Tibial nerve (tissue), 4 donors: ENCODE measurements at regions not wholly inside any gene's neighbourhood (a gene's known extent, or its start where the extent isn't known, plus 50 kb on each side); places are given as distances from the start of the nearest gene placed in this dataset.
"Not testable (repeated sequence)": the region's sequence is repeated elsewhere in the genome, so short reads cannot be mapped to it uniquely, and the experiment has no call there.

ENCODE experiments used
- DNase-seq, 2 donors: peaks; one replicate each; pipeline ENCODE4 v3.0.0-alpha.2; 2019; ENCODE audit warnings: low spot score in 2 of 2
- H3K27ac ChIP-seq, 4 donors: fragments of 200-600 bp; sonication (generic) in 3 of 4; one replicate each; pipeline ENCODE4 v1.5.1; 2017 to 2019; ENCODE audit warnings: mild to moderate bottlenecking in 1 of 4
- H3K27me3 ChIP-seq, 2 donors: fragments of 200-600 bp; sonication (generic) in 1 of 2; one replicate each; pipeline versions ENCODE4 v1.5.1 to v1.6.0; 2017 to 2019
- H3K36me3 ChIP-seq, 3 donors: fragments of 200-600 bp; sonication (generic); one replicate each; pipeline ENCODE4 v1.5.1; 2018 to 2019
- H3K4me1 ChIP-seq, 4 donors: fragments of 200-600 bp; sonication (generic) in 3 of 4; one replicate each; pipeline ENCODE4 v1.5.1; 2017 to 2019
- H3K4me3 ChIP-seq, 4 donors: fragments of 200-600 bp; sonication (generic) in 3 of 4; one replicate each; pipeline ENCODE4 v1.5.1; 2017 to 2019; ENCODE audit warnings: mild to moderate bottlenecking in 1 of 4, moderate library complexity in 1 of 4
- H3K9me3 ChIP-seq, 4 donors: fragments of 200-600 bp; sonication (generic) in 3 of 4; one replicate each; pipeline ENCODE4 v1.5.1; 2017 to 2019
- EP300 ChIP-seq, 2 donors: sonication (generic); formaldehyde crosslinking; IDR thresholded peaks; one replicate each; pipeline ENCODE4 v1.6.1; 2017; ENCODE audit warnings: antibody characterized with exemption in 2 of 2, mild to moderate bottlenecking in 1 of 2
- POLR2A ChIP-seq, 2 donors: fragments of 450-650 bp; IDR thresholded peaks; one replicate each; pipeline ENCODE4 v1.6.1; 2017; ENCODE audit warnings: antibody characterized with exemption in 2 of 2, mild to moderate bottlenecking in 2 of 2, moderate library complexity in 2 of 2
- WGBS, 2 donors: methylation state at CpG; one replicate each; pipeline ENCODE4 v1.1.5; 2018; 5-methylcytosine and 5-hydroxymethylcytosine counted together
- TF ChIP-seq, protein P1 (sequence below), 5 experiments: fragments of 200-600 bp in 3 of 5; fragments of 450-650 bp in 2 of 5; sonication (generic) in 3 of 5; IDR thresholded peaks; one replicate each; pipeline ENCODE4 v1.5.1; 2016 to 2019; ENCODE audit warnings: antibody characterized with exemption in 5 of 5, mild to moderate bottlenecking in 3 of 5, moderate library complexity in 2 of 5

GRCh38 chr5:103391659-103392058 lies 133.1 kb downstream of the MACIR start:
- Histone ChIP-seq H3K36me3 (no peaks in the 10 kb centered on the region), H3K4me1 (peaks cover 0 to 5% (median 0%) of the 10 kb centered on the region in 4 donors), H3K27ac (no peak overlapping the region), H3K27me3 (no peaks in the 10 kb centered on the region), H3K9me3 (no peaks in the 10 kb centered on the region), H3K4me3 (no peak overlapping the region)
- TF ChIP-seq EP300 (IDR thresholded peaks at IDR 0.05) (no peak), POLR2A (IDR thresholded peaks at IDR 0.05) (no peak)
- TF ChIP-seq, protein P1, sequence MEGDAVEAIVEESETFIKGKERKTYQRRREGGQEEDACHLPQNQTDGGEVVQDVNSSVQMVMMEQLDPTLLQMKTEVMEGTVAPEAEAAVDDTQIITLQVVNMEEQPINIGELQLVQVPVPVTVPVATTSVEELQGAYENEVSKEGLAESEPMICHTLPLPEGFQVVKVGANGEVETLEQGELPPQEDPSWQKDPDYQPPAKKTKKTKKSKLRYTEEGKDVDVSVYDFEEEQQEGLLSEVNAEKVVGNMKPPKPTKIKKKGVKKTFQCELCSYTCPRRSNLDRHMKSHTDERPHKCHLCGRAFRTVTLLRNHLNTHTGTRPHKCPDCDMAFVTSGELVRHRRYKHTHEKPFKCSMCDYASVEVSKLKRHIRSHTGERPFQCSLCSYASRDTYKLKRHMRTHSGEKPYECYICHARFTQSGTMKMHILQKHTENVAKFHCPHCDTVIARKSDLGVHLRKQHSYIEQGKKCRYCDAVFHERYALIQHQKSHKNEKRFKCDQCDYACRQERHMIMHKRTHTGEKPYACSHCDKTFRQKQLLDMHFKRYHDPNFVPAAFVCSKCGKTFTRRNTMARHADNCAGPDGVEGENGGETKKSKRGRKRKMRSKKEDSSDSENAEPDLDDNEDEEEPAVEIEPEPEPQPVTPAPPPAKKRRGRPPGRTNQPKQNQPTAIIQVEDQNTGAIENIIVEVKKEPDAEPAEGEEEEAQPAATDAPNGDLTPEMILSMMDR (IDR thresholded peaks at IDR 0.05), result no peak
- no peak for DNase-seq
- WGBS, 2 donors, result 96 to 98% methylated on average over 5 of the region's 5 CpGs

- no peak for DNase-seq
- peaks cover 0 to 5% (median 0%) of the 10 kb centered on the region in 4 donors for H3K4me1 ChIP-seq
- TF ChIP-seq, protein P1 (IDR thresholded peaks at IDR 0.05), result no peak
- TF ChIP-seq POLR2A (IDR thresholded peaks at IDR 0.05) (no peak), EP300 (IDR thresholded peaks at IDR 0.05) (no peak)
- WGBS, 2 donors, result 36 to 42% methylated on average over 3 of the region's 3 CpGs
- H3K4me3 ChIP-seq, result no peak overlapping the region
- H3K36me3 ChIP-seq, result no peaks in the 10 kb centered on the region
- no peaks in the 10 kb centered on the region for H3K27me3 ChIP-seq
- no peaks in the 10 kb centered on the region for H3K9me3 ChIP-seq
- H3K27ac ChIP-seq, result no peak overlapping the region
Observed at GRCh38 chr5:103389846-103390245, 131.3 kb downstream of the MACIR start.

DNA sequence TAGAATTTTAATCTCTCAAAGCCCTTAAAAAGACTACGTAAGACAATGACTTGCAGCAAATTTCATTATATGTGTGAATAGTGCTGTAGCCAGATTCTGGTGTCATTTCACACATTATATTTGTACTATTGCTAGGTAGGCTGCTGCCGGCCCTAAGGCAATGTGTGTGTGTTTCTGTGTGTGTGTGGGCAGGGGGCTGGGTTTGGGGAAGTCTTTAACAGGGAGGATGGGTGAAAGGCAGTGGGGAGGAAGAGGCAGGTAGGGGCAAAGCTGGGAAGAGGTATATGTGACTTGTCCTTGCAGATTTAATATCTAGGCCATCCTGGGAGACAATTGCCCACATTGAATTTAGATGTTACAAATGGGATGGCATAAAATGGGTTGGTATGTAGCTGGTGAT lies 130.8 kb downstream of the MACIR start:
- 66 to 73% methylated on average over 2 of the region's 2 CpGs for WGBS, 2 donors

GRCh38 chr5:103385722-103386121 lies 127.2 kb downstream of the MACIR start:
- no peak for DNase-seq
- no peaks in the 10 kb centered on the region for H3K27me3 ChIP-seq

More for the DNA sequence above, 130.8 kb downstream of the MACIR start:
- H3K27ac ChIP-seq, result no peak overlapping the region
- peaks cover 0 to 5% (median 0%) of the 10 kb centered on the region in 4 donors for H3K4me1 ChIP-seq
- TF ChIP-seq EP300 (IDR thresholded peaks at IDR 0.05) (no peak), POLR2A (IDR thresholded peaks at IDR 0.05) (no peak)
- TF ChIP-seq, protein P1 (IDR thresholded peaks at IDR 0.05), result no peak
- H3K27me3 ChIP-seq, result no peaks in the 10 kb centered on the region
- no peaks in the 10 kb centered on the region for H3K9me3 ChIP-seq
- H3K4me3 ChIP-seq, result no peak overlapping the region
- no peaks in the 10 kb centered on the region for H3K36me3 ChIP-seq
- DNase-seq, result no peak

GRCh38 chr5:103377638-103378037 lies 119.1 kb downstream of the MACIR start:
- H3K27me3 ChIP-seq, H3K9me3 ChIP-seq, H3K4me3 ChIP-seq, H3K27ac ChIP-seq, H3K4me1 ChIP-seq, DNase-seq, H3K36me3 ChIP-seq: not testable (repeated sequence)
- WGBS, 2 donors, result 87 to 92% methylated on average over 4 of the region's 4 CpGs

More at GRCh38 chr5:103385722-103386121, 127.2 kb downstream of the MACIR start:
- Histone ChIP-seq H3K36me3 (no peaks in the 10 kb centered on the region), H3K9me3 (peaks cover 0 to 14% (median 0%) of the 10 kb centered on the region in 4 donors), H3K4me3 (no peak overlapping the region), H3K4me1 (no peaks in the 10 kb centered on the region), H3K27ac (no peak overlapping the region)
- TF ChIP-seq EP300 (IDR thresholded peaks at IDR 0.05), result no peak
- TF ChIP-seq POLR2A (IDR thresholded peaks at IDR 0.05), result no peak
- TF ChIP-seq, protein P1 (IDR thresholded peaks at IDR 0.05), result no peak
